HT-29 (cell line): ENCODE measurements at regions not wholly inside any gene's neighbourhood (a gene's known extent, or its start where the extent isn't known, plus 50 kb on each side); places are given as distances from the start of the nearest gene placed in this dataset.

Experiments used
- DNase-seq: peaks from one replicate; pipeline ENCODE4 v3.0.0-alpha.2; 2015; ENCODE audit warnings: low spot score

DNA sequence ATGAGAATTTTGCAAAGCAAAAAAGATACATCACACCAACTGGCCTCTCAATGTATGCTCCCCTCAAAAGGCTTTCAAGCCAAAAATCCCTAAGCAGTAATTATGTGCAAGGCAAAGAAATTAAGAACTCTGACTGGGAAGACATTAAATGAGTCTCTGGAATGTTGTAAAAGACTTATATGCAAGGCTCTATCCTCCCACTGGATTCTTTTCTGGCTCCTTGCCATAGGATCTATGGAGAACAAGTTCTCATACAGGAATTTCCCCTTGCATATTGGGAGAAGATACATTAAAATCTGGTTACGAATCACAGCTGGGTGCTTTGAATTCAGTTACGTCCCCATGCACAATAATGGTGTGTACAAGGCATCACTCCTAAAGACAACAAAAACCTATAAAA, 73.4 kb upstream of the ATL2 start:
- DNase-seq, result no peak

- DNase-seq, result no peak
Measured at GRCh38 chr2:38448692-38449410, 71.8 kb upstream of the ATL2 start.

GRCh38 chr2:38446906-38447561, 70.0 kb upstream of the ATL2 start:
- DNase-seq, result no peak

DNA sequence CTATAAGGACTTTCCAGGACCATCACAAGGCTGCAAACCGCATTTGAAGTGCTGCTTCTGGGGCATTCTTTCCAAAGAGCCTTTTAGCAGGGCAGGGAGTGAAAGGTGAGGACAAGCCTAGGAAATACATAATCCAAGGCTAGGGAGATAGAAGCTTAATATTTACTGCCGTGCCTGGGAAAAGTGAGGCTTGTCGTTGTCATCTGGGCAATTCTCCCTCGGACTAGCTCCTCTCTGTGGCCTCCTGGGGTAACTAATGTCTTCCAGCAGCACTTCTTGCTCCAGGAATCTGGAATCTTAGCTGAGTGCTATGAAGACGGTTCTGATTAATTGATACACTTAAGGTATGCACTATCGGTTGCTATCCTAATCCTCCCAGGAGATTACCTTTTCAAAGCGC, 69.3 kb upstream of the ATL2 start:
- DNase-seq, result no peak

- DNase-seq, result no peak
Measured at GRCh38 chr2:38444247-38444646, 67.2 kb upstream of the ATL2 start.

GRCh38 chr2:38442643-38443541, 65.8 kb upstream of the ATL2 start:
- peak; percentile 57 for DNase-seq

- no peak for DNase-seq
Measured at GRCh38 chr2:38441346-38441745, 64.3 kb upstream of the ATL2 start.

DNA sequence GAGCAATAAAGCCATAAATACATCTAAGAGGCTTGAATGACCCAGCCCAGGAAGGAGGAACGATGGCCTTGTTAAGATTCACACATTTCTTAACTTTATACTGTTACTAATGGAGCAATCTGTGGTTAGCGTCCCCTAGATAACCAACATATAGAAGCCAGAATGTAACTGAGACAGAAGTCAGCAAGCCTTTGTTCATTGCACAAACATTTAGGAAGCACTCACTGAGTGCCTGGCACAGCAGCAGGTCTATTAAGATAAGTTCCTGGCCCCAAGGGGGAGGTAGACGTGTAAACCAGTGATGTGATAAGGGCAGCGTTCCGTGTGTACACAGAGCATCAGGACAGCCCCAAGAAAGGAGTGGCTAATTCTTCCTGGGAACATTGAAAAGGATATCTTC, 63.6 kb upstream of the ATL2 start:
- no peak for DNase-seq

- DNase-seq, result no peak
Measured at GRCh38 chr2:38439863-38440262, 62.8 kb upstream of the ATL2 start.

- DNase-seq, result no peak
Measured at GRCh38 chr2:38438883-38439612, 62.0 kb upstream of the ATL2 start.

- DNase-seq, result no peak
Measured at GRCh38 chr2:38438133-38438882, 61.2 kb upstream of the ATL2 start.

DNA sequence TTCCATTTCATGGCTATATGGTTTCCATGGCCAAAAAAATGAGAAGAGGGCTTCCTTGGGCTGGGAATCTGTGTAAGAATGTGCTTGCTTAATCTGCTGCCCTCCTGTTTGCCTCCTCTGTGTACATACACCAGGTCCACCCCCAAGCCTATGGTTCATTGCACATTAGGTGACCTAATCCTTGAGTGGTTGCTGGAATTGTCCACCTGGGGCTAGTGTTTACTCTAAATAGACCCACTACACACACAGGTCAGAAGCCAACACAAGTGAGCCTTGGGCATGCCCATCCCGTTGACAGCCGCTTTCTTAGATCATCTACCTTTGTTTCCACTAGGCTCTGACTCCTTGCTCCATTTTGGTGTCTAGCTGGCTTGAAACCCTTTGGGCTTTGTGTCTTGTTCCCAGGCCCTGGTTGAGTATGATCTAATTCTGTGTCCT, 59.2 kb upstream of the ATL2 start:
- no peak for DNase-seq

GRCh38 chr2:38435775-38436174, 58.7 kb upstream of the ATL2 start:
- DNase-seq, result no peak

GRCh38 chr2:38434595-38434994, 57.5 kb upstream of the ATL2 start:
- no peak for DNase-seq

DNA sequence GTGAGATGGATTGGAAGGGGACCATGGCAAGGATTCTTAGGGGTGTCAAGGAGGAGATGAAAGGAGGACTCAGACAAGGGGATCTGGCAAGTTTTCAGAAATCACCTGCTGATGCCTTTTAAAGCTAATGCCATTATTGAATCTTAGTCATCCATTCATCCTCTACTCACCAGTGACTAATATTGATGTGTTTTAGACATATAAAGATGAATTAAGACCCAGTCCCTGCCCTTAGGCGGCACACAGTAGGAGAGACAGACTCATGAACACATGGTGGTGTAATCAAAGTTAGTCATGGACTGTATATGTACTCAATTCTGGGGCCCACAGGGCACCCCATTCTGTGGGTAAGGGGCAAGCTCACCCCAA, 56.5 kb upstream of the ATL2 start:
- no peak for DNase-seq

GRCh38 chr2:38432820-38433606, 55.9 kb upstream of the ATL2 start:
- no peak for DNase-seq

GRCh38 chr2:38430597-38431207, 53.6 kb upstream of the ATL2 start:
- DNase-seq, result no peak

GRCh38 chr2:38430196-38430595, 53.1 kb upstream of the ATL2 start:
- DNase-seq, result no peak

- no peak for DNase-seq
Measured at GRCh38 chr2:38427936-38428335, 50.9 kb upstream of the ATL2 start.

DNA sequence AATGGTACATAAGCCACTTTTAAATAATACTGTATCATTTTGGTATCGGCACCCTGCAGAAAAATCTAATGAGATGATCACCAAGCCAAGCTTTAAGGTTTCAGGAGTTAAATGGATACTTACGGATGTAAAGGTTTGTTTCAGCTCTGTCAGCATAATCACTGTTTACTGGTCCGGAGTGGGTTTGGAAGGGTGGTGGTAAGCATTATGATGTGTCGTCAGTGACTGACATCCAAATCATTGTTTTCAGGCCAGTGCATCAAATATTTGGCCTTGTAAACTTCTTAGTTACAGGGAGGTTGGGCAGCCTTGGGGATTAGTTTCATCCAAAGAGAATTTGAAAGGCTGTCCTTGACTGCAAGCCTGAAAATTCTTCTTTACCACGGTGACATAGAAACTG, 50.0 kb upstream of the ATL2 start:
- DNase-seq, result no peak
